ENCODE measurements at regions not wholly inside any gene's neighbourhood (a gene's known extent, or its start where the extent isn't known, plus 50 kb on each side); places are given as distances from the start of the nearest gene placed in this dataset.

GRCh38 chr5:169467041-169467771 lies 116.4 kb upstream of the SPDL1 start (continued):
- no peak for TF ChIP-seq JUND (IDR thresholded peaks at IDR 0.05)
- TF ChIP-seq SIN3A (IDR thresholded peaks at IDR 0.05; ENCODE audit: low read depth) = no peak
- TF ChIP-seq ZNF274 (IDR thresholded peaks at IDR 0.05; ENCODE audit: low read depth, low read length) = no peak
- TF ChIP-seq YY1 (IDR thresholded peaks at IDR 0.05; ENCODE audit: extremely low read depth, insufficient replicate concordance, low read depth, low read length) = no peak
- TF ChIP-seq ELF1 (IDR thresholded peaks at IDR 0.05; ENCODE audit: borderline replicate concordance, low read depth) = no peak
- TF ChIP-seq, protein P1, sequence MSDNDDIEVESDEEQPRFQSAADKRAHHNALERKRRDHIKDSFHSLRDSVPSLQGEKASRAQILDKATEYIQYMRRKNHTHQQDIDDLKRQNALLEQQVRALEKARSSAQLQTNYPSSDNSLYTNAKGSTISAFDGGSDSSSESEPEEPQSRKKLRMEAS (IDR thresholded peaks at IDR 0.05) = no peak
- no peak for TF ChIP-seq ZBTB33 (IDR thresholded peaks at IDR 0.05; ENCODE audit: extremely low read depth, insufficient replicate concordance, low read length)
- no peak for TF ChIP-seq TCF7L2 (IDR thresholded peaks at IDR 0.05; ENCODE audit: borderline replicate concordance, extremely low read depth, insufficient read depth, insufficient read length)

GRCh38 chr5:169460896-169461295 lies 122.7 kb upstream of the SPDL1 start:
- no peaks in the 10 kb centered on the region for H3K9me3 ChIP-seq (ENCODE audit: control insufficient read depth in 1 of 2, insufficient read depth in 1 of 2, low read depth in 1 of 2, low read length in 2 of 2)
- no peak for ATAC-seq
- H3K27ac ChIP-seq (ENCODE audit: low read depth, low read length) = no peak overlapping the region
- no peaks in the 10 kb centered on the region for H3K4me1 ChIP-seq (ENCODE audit: control insufficient read depth in 1 of 2, insufficient read depth in 2 of 2, low read length in 2 of 2)
- H3K9ac ChIP-seq (ENCODE audit: low read length) = no peak overlapping the region
- BruUV-seq (replicated peaks) = no TSS peak
- DNase-seq (ENCODE audit: low read depth, low spot score) = no peak
- POLR2A ChIA-PET = no interaction called here
- H3K27me3 ChIP-seq (ENCODE audit: insufficient read depth, low read length) = no peaks in the 10 kb centered on the region; the same call in 1 of the 2 replicates
- H3K4me2 ChIP-seq (ENCODE audit: low read length) = no peak overlapping the region
- no peak for TF ChIP-seq CEBPB (IDR thresholded peaks at IDR 0.05; ENCODE audit: low read depth)
- TF ChIP-seq, protein P2, sequence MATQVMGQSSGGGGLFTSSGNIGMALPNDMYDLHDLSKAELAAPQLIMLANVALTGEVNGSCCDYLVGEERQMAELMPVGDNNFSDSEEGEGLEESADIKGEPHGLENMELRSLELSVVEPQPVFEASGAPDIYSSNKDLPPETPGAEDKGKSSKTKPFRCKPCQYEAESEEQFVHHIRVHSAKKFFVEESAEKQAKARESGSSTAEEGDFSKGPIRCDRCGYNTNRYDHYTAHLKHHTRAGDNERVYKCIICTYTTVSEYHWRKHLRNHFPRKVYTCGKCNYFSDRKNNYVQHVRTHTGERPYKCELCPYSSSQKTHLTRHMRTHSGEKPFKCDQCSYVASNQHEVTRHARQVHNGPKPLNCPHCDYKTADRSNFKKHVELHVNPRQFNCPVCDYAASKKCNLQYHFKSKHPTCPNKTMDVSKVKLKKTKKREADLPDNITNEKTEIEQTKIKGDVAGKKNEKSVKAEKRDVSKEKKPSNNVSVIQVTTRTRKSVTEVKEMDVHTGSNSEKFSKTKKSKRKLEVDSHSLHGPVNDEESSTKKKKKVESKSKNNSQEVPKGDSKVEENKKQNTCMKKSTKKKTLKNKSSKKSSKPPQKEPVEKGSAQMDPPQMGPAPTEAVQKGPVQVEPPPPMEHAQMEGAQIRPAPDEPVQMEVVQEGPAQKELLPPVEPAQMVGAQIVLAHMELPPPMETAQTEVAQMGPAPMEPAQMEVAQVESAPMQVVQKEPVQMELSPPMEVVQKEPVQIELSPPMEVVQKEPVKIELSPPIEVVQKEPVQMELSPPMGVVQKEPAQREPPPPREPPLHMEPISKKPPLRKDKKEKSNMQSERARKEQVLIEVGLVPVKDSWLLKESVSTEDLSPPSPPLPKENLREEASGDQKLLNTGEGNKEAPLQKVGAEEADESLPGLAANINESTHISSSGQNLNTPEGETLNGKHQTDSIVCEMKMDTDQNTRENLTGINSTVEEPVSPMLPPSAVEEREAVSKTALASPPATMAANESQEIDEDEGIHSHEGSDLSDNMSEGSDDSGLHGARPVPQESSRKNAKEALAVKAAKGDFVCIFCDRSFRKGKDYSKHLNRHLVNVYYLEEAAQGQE (IDR thresholded peaks at IDR 0.05; ENCODE audit: low read depth) = no peak
- TF ChIP-seq, protein P3, sequence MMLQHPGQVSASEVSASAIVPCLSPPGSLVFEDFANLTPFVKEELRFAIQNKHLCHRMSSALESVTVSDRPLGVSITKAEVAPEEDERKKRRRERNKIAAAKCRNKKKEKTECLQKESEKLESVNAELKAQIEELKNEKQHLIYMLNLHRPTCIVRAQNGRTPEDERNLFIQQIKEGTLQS (IDR thresholded peaks at IDR 0.05) = no peak
- no peak for TF ChIP-seq FOSL1 (IDR thresholded peaks at IDR 0.05; ENCODE audit: low read depth)
- H2AFZ ChIP-seq (ENCODE audit: low read depth, low read length, poor library complexity, severe bottlenecking) = no peak overlapping the region
- H4K20me1 ChIP-seq (ENCODE audit: insufficient read depth) = no peaks in the 10 kb centered on the region
- CTCF ChIA-PET = no interaction called here
- no peaks in the 10 kb centered on the region for H3K9me2 ChIP-seq (ENCODE audit: insufficient read depth)
- intact Hi-C loops (cut with micrococcal nuclease) = no loop called here
- RAD21 ChIA-PET (ENCODE audit: low non-redundant PET in 1 of 2, low total read pairs in 2 of 2, uncharacterized antibody in 2 of 2, unreplicated experiment in 2 of 2) = no interaction called here
- no peaks in the 10 kb centered on the region for H3K79me2 ChIP-seq (ENCODE audit: insufficient read depth, low read length)
- no peaks in the 10 kb centered on the region for H3K36me3 ChIP-seq (ENCODE audit: control insufficient read depth in 1 of 2, insufficient read depth in 2 of 2, low read length in 2 of 2)
- H3K4me3 ChIP-seq (replicated peaks in 1 of 2; ENCODE audit: low read depth in 1 of 2, low read length in 2 of 2) = no peak overlapping the region

Data from HCT116 (cell line).